H1 (cell line): ENCODE measurements at regions not wholly inside any gene's neighbourhood (a gene's known extent, or its start where the extent isn't known, plus 50 kb on each side); places are given as distances from the start of the nearest gene placed in this dataset.
A peak's percentile ranks its signal among the peaks of the same experiment; 100 is the strongest.

Experiments used
- CTCF ChIA-PET: fragments of 300-600 bp; sonication (Branson Sonifier 250); formaldehyde crosslinking; loops from one replicate; lab custom pipeline; 2021; ENCODE audit not compliant: partially characterized antibody; lab: Charles Lee
- POLR2A ChIA-PET: fragments of 300-600 bp; sonication (Branson Sonifier 250); formaldehyde crosslinking; loops from one replicate; lab custom pipeline; 2021; ENCODE audit warnings: inconsistent platforms; ENCODE audit not compliant: partially characterized antibody; lab: Charles Lee
- DNase-seq, 2 experiments: peaks; one replicate each; pipeline versions ENCODE4 v3.0.0 to v3.0.0-alpha.2; 2010 to 2022; ENCODE audit warnings: low spot score in 2 of 2, low read depth in 1 of 2, mixed read lengths in 1 of 2
- FAIRE-seq: peaks from 2 replicates; lab custom pipeline; 2011; peaks lifted over from hg19 to GRCh38; lab: Jason Lieb, UNC
- H2AFZ ChIP-seq: 2 replicates; pipeline ENCODE4 v1.8.1; 2012; ENCODE audit warnings: low read length, inconsistent platforms
- H2AK5ac ChIP-seq: 2 replicates; pipeline ENCODE4 v1.6.1; 2013; ENCODE audit warnings: low read depth, low read length
- H2BK120ac ChIP-seq: replicated peaks from 2 replicates; pipeline ENCODE3; 2013; ENCODE audit warnings: low read depth, low read length, inconsistent platforms
- H2BK12ac ChIP-seq: 2 replicates; pipeline ENCODE4 v1.6.1; 2013; ENCODE audit warnings: low read depth, low read length
- H2BK15ac ChIP-seq: 2 replicates; pipeline ENCODE4 v1.6.1; 2013; ENCODE audit warnings: low read length
- H2BK20ac ChIP-seq: 2 replicates; pipeline ENCODE4 v1.6.1; 2013; ENCODE audit warnings: low read length
- H2BK5ac ChIP-seq: 2 replicates; pipeline ENCODE4 v1.6.1; 2013; ENCODE audit warnings: low read depth, low read length
- H3K14ac ChIP-seq: 2 replicates; pipeline ENCODE4 v1.6.1; 2013; ENCODE audit warnings: inconsistent platforms; ENCODE audit not compliant: insufficient read length
- H3K18ac ChIP-seq: 2 replicates; pipeline ENCODE4 v1.6.1; 2013; ENCODE audit warnings: low read length; ENCODE audit errors: extremely low read depth
- H3K23ac ChIP-seq: 2 replicates; pipeline ENCODE4 v1.6.1; 2013; ENCODE audit warnings: inconsistent platforms; ENCODE audit not compliant: insufficient read length
- H3K23me2 ChIP-seq: 2 replicates; pipeline ENCODE4 v1.6.1; 2013; ENCODE audit warnings: low read depth, low read length
- H3K27ac ChIP-seq: 2 replicates; pipeline ENCODE4 v1.6.1; 2011; ENCODE audit warnings: low read depth, low read length, inconsistent platforms
- H3K27me3 ChIP-seq, 4 experiments: replicated peaks in 1 of 4; 1 replicate in 1 of 4; 2 replicates in 3 of 4; pipeline versions ENCODE4 v1.6.1 to v1.8.1; 2011 to 2013; ENCODE audit warnings: low read length in 3 of 4, mild to moderate bottlenecking in 3 of 4, inconsistent platforms in 2 of 4, mixed read lengths in 2 of 4, moderate library complexity in 1 of 4; ENCODE audit not compliant: control insufficient read depth in 3 of 4, insufficient read depth in 3 of 4; ENCODE audit errors: extremely low read depth in 1 of 4
- H3K36me3 ChIP-seq, 4 experiments: 2 replicates each; pipeline versions ENCODE4 v1.6.1 to v1.8.1; 2011 to 2013; ENCODE audit warnings: mild to moderate bottlenecking in 4 of 4, low read length in 3 of 4, moderate library complexity in 2 of 4, control low read depth in 1 of 4, inconsistent platforms in 1 of 4; ENCODE audit not compliant: insufficient read depth in 4 of 4, control insufficient read depth in 2 of 4
- H3K4ac ChIP-seq: replicated peaks from 2 replicates; pipeline ENCODE3; 2013; ENCODE audit warnings: low read length, low read depth, mixed read lengths, inconsistent platforms; ENCODE audit not compliant: insufficient read length
- H3K4me1 ChIP-seq, 4 experiments: replicated peaks in 1 of 4; 1 replicate in 1 of 4; 2 replicates in 3 of 4; pipeline versions ENCODE4 v1.6.1 to v1.8.1; 2011 to 2013; ENCODE audit warnings: low read length in 3 of 4, inconsistent platforms in 2 of 4, mixed read lengths in 1 of 4; ENCODE audit not compliant: insufficient read depth in 4 of 4, control insufficient read depth in 3 of 4
- H3K4me2 ChIP-seq, 2 experiments: 2 replicates each; pipeline versions ENCODE4 v1.6.1 to v1.8.1; 2011 to 2013; ENCODE audit warnings: low read depth in 2 of 2, low read length in 2 of 2, control low read depth in 1 of 2, inconsistent platforms in 1 of 2, mild to moderate bottlenecking in 1 of 2; ENCODE audit not compliant: insufficient read depth in 1 of 2
- H3K4me3 ChIP-seq, 4 experiments: fragments of 200-600, 300-600 bp in 1 of 4; sonication (generic), shearing (Covaris generic), sonication (Bioruptor Twin) in 1 of 4; 2 replicates each; pipeline versions ENCODE4 v1.5.1 to v1.8.1; 2011 to 2016; ENCODE audit warnings: low read length in 4 of 4, low read depth in 3 of 4, control low read depth in 2 of 4, inconsistent platforms in 2 of 4, mild to moderate bottlenecking in 2 of 4, mixed read lengths in 1 of 4, moderate library complexity in 1 of 4; ENCODE audit not compliant: insufficient read depth in 2 of 4; ENCODE audit errors: extremely low read depth in 1 of 4
- H3K56ac ChIP-seq: replicated peaks from 2 replicates; pipeline ENCODE3; 2013; ENCODE audit warnings: low read depth, mild to moderate bottlenecking, mixed read lengths, low read length, inconsistent platforms; ENCODE audit not compliant: insufficient read length
- H3K79me1 ChIP-seq: 2 replicates; pipeline ENCODE4 v1.6.1; 2013; ENCODE audit warnings: low read depth, low read length, control low read depth
- H3K79me2 ChIP-seq, 2 experiments: 2 replicates each; pipeline versions ENCODE4 v1.6.1 to v1.8.1; 2012 to 2013; ENCODE audit warnings: low read length in 2 of 2, mild to moderate bottlenecking in 2 of 2, inconsistent platforms in 1 of 2; ENCODE audit not compliant: insufficient read depth in 2 of 2, control insufficient read depth in 1 of 2
- H3K9ac ChIP-seq, 4 experiments: replicated peaks in 1 of 4; 1 replicate in 1 of 4; 2 replicates in 3 of 4; pipeline versions ENCODE4 v1.6.1 to v1.8.1; 2011 to 2013; ENCODE audit warnings: low read depth in 3 of 4, low read length in 3 of 4, control low read depth in 2 of 4, mild to moderate bottlenecking in 2 of 4, moderate library complexity in 2 of 4, inconsistent platforms in 1 of 4; ENCODE audit errors: extremely low read depth in 1 of 4
- H3K9me3 ChIP-seq, 2 experiments: 2 replicates each; pipeline versions ENCODE4 v1.6.1 to v1.8.1; 2012 to 2013; ENCODE audit warnings: mild to moderate bottlenecking in 2 of 2, moderate library complexity in 2 of 2, control low read depth in 1 of 2, inconsistent platforms in 1 of 2, low read depth in 1 of 2, low read length in 1 of 2, mixed read lengths in 1 of 2; ENCODE audit not compliant: insufficient read depth in 2 of 2
- H4K20me1 ChIP-seq, 2 experiments: replicated peaks in 1 of 2; 2 replicates each; pipeline versions ENCODE3 to v1.8.1; 2011 to 2013; ENCODE audit warnings: inconsistent platforms in 2 of 2, low read length in 2 of 2, mild to moderate bottlenecking in 1 of 2; ENCODE audit not compliant: insufficient read depth in 2 of 2, control insufficient read depth in 1 of 2
- H4K5ac ChIP-seq: 2 replicates; pipeline ENCODE4 v1.6.1; 2013; ENCODE audit warnings: low read length, low read depth, mixed read lengths, inconsistent platforms; ENCODE audit not compliant: insufficient read length
- H4K8ac ChIP-seq: 2 replicates; pipeline ENCODE4 v1.8.0; 2013; ENCODE audit warnings: mild to moderate bottlenecking, moderate library complexity, low read length, inconsistent platforms; ENCODE audit not compliant: insufficient read depth; ENCODE audit errors: extremely low read depth
- H4K91ac ChIP-seq: replicated peaks from 2 replicates; pipeline ENCODE3; 2013; ENCODE audit warnings: low read length, mixed read lengths, inconsistent platforms; ENCODE audit not compliant: insufficient read length
- BACH1 ChIP-seq: IDR thresholded peaks from 2 replicates; pipeline ENCODE4 v1.6.1; 2012; ENCODE audit warnings: low read length, improper control_type of control experiment
- NANOG ChIP-seq: IDR thresholded peaks from 2 replicates; pipeline ENCODE4 v1.6.1; 2011; ENCODE audit warnings: low read length, low read depth, mild to moderate bottlenecking, inconsistent platforms; ENCODE audit not compliant: insufficient read depth, poor library complexity, severe bottlenecking
- POLR2AphosphoS5 ChIP-seq: IDR thresholded peaks from 2 replicates; pipeline ENCODE4 v1.6.1; 2011; ENCODE audit warnings: low read depth, low read length
- RNF2 ChIP-seq: fragments of 200-900, 300-1000 bp; sonication (generic); IDR thresholded peaks from 2 replicates; pipeline ENCODE4 v1.7.1; 2016; ENCODE audit warnings: borderline replicate concordance, low read depth, mild to moderate bottlenecking, antibody characterized with exemption, low read length; ENCODE audit not compliant: poor library complexity, severe bottlenecking; ENCODE audit errors: missing control alignments
- SIN3A ChIP-seq, 2 experiments: IDR thresholded peaks in 1 of 2; conservative IDR thresholded peaks in 1 of 2; 2 replicates each; pipeline ENCODE4 v1.6.1; 2011 to 2012; ENCODE audit warnings: low read length in 2 of 2, improper control_type of control experiment in 1 of 2, low read depth in 1 of 2, mild to moderate bottlenecking in 1 of 2
- SIRT6 ChIP-seq: IDR thresholded peaks from one replicate; pipeline ENCODE4 v1.7.1; 2012; ENCODE audit warnings: low read length, inconsistent platforms
- TAF1 ChIP-seq: IDR thresholded peaks from 2 replicates; pipeline ENCODE4 v1.6.1; 2011; ENCODE audit warnings: mild to moderate bottlenecking, low read depth, low read length
- TEAD4 ChIP-seq: IDR thresholded peaks from 2 replicates; pipeline ENCODE4 v1.6.1; 2012; ENCODE audit warnings: low read depth, low read length, inconsistent platforms, mixed read lengths
- WGBS, 2 experiments: shearing (Covaris generic) in 1 of 2; methylation state at CpG; one replicate each; pipeline versions ENCODE4 v1.1.6 to v1.1.7; 2013 to 2015; ENCODE audit warnings: low lambda C conversion rate in 2 of 2, mixed read lengths in 2 of 2, inconsistent platforms in 1 of 2, low coverage in 1 of 2, missing lambda C conversion rate in 1 of 2; ENCODE audit not compliant: insufficient replicate concordance in 2 of 2, insufficient coverage in 1 of 2, insufficient read length in 1 of 2; ENCODE audit errors: extremely low coverage in 1 of 2, missing lambda C conversion rate in 1 of 2; 5-methylcytosine and 5-hydroxymethylcytosine counted together
- TF ChIP-seq, protein P1 (sequence below): IDR thresholded peaks from 2 replicates; pipeline ENCODE4 v1.6.1; 2012; ENCODE audit warnings: inconsistent platforms
- TF ChIP-seq, protein P2 (sequence below): IDR thresholded peaks from 2 replicates; pipeline ENCODE4 v1.6.1; 2011; ENCODE audit warnings: low read length, improper control_type of control experiment

DNA sequence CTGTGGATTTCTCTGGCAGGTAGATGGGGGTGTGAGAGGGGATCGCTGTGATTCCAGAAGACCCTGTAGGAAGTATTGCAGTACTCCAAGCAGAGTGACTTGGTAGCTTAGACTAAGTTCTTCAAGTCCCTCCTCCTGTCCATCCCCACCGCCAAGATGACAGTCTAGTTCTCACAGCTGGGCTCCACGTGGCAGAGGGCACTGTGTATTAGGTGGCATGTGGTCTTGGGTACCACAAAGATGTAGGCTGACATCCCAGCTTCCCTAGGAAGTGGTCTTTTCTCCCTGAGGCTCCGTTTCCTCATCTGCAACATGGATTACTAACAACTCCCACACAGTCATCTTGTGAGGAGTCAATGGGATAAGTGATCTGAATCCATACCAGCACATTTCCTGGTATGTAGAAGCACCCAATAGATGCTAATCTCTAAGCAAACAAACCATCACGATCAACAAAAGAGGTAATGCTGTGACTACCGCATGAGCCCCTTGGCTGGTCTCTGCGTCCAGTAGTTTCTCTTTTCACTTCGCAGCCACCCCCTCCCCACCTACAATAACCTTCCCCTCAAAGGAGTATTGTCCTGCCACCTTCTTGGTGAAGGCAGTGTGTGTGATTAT lies 349.1 kb upstream of the EEF2KMT start:
- FAIRE-seq (peak; percentile 76), DNase-seq (no peak)
- Histone ChIP-seq H3K56ac (no peak overlapping the region), H4K8ac (no peak overlapping the region), H2AK5ac (peak overlapping the region; percentile 97), H3K4me1 (peaks cover 17 to 24% (median 20%) of the 10 kb centered on the region in 4 experiments), H2BK20ac (peak overlapping the region; percentile 75), H3K27me3 (no peaks in the 10 kb centered on the region; a peak in 1 of 7 replicates), H2BK120ac (peak overlapping the region; percentile 85), H3K9ac (no peak overlapping the region), H3K4ac (peak overlapping the region; percentile 12), H2BK5ac (peak overlapping the region; percentile 22; the same call in 1 of the 2 replicates), H3K18ac (peak overlapping the region; percentile 33; the same call in 1 of the 2 replicates), H3K9me3 (no peaks in the 10 kb centered on the region), H3K4me2 (peak overlapping the region; percentile 38 to 48; a peak in 3 of 4 replicates), H3K23ac (no peak overlapping the region), H3K79me1 (no peaks in the 10 kb centered on the region), H4K91ac (no peak overlapping the region), H2BK12ac (peak overlapping the region; percentile 64; the same call in 1 of the 2 replicates), H3K27ac (no peak overlapping the region), H3K79me2 (no peaks in the 10 kb centered on the region), H3K4me3 (peak overlapping the region in 1 of 4 experiments; percentile 4; a peak in 1 of 8 replicates), H3K36me3 (no peaks in the 10 kb centered on the region), H3K23me2 (no peaks in the 10 kb centered on the region), H2BK15ac (0 out of 2 replicates have a peak overlapping the region, but pooled peaks have one; percentile 33), H3K14ac (no peak overlapping the region), H2AFZ (no peak overlapping the region), H4K20me1 (no peaks in the 10 kb centered on the region), H4K5ac (no peak overlapping the region)
- 45% methylated on average over 8 of the region's 8 CpGs; no CpG with 5 or more reads in 1 of the 2 experiments for WGBS, 2 experiments
- ChIA-PET CTCF (interaction anchor here (1.0 to 1.1 kb wide), 3 partner anchors 19 to 34 kb away, joined by 3 to 4 read pairs (median 3); no protein-coding TSS in a partner anchor), POLR2A (no interaction called here)
- TF ChIP-seq BACH1 (no peak), RNF2 (no peak), TEAD4 (0 out of 2 replicates have a peak, but pooled peaks have one; percentile 48), POLR2AphosphoS5 (no peak), NANOG (peak; percentile 32), SIN3A (conservative IDR thresholded peaks at IDR 0.05 in 1 of 2, IDR thresholded peaks at IDR 0.05 in 1 of 2; ENCODE audit: low read depth in 1 of 2, low read length in 2 of 2) (no peak), TAF1 (no peak), SIRT6 (no peak)
- TF ChIP-seq, protein P1, sequence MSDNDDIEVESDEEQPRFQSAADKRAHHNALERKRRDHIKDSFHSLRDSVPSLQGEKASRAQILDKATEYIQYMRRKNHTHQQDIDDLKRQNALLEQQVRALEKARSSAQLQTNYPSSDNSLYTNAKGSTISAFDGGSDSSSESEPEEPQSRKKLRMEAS: no peak
- TF ChIP-seq, protein P2, sequence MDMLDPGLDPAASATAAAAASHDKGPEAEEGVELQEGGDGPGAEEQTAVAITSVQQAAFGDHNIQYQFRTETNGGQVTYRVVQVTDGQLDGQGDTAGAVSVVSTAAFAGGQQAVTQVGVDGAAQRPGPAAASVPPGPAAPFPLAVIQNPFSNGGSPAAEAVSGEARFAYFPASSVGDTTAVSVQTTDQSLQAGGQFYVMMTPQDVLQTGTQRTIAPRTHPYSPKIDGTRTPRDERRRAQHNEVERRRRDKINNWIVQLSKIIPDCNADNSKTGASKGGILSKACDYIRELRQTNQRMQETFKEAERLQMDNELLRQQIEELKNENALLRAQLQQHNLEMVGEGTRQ: no peak
